ENCODE measurements at regions not wholly inside any gene's neighbourhood (a gene's known extent, or its start where the extent isn't known, plus 50 kb on each side); places are given as distances from the start of the nearest gene placed in this dataset.

- H3F3A ChIP-seq (ENCODE audit: insufficient read depth, low read length, poor library complexity, severe bottlenecking), result no peaks in the 10 kb centered on the region
- no peak overlapping the region for H2AFZ ChIP-seq (ENCODE audit: low read depth, low read length)
- H3K4me2 ChIP-seq (ENCODE audit: low read length), result no peak overlapping the region
- H4K20me1 ChIP-seq (ENCODE audit: insufficient read depth), result no peaks in the 10 kb centered on the region
- H3K27ac ChIP-seq (ENCODE audit: low read length), result no peak overlapping the region
- no peaks in the 10 kb centered on the region for H3K9me2 ChIP-seq (ENCODE audit: insufficient read depth, low read length)
- no peaks in the 10 kb centered on the region for H3K36me3 ChIP-seq (ENCODE audit: insufficient read depth, low read length)
- TF ChIP-seq REST (IDR thresholded peaks at IDR 0.05; ENCODE audit: borderline replicate concordance), result no peak
- TF ChIP-seq POLR2AphosphoS5 (IDR thresholded peaks at IDR 0.05), result no peak
- TF ChIP-seq EP300 (conservative IDR thresholded peaks at IDR 0.05; ENCODE audit: poor library complexity, severe bottlenecking), result no peak
- no peak for TF ChIP-seq SMC3 (conservative IDR thresholded peaks at IDR 0.05; ENCODE audit: poor library complexity)
- TF ChIP-seq RAD21 (conservative IDR thresholded peaks at IDR 0.05), result no peak
- TF ChIP-seq EZH2 (IDR thresholded peaks at IDR 0.05; ENCODE audit: borderline replicate concordance, insufficient read depth, low read length, poor library complexity, severe bottlenecking), result no peak
- TF ChIP-seq TAF1 (IDR thresholded peaks at IDR 0.05; ENCODE audit: low read depth), result no peak
- no peak for TF ChIP-seq MXI1 (conservative IDR thresholded peaks at IDR 0.05; ENCODE audit: poor library complexity, severe bottlenecking)
- TF ChIP-seq CTCF (IDR thresholded peaks at IDR 0.05; ENCODE audit: poor library complexity, severe bottlenecking), result no peak
- H3K79me2 ChIP-seq (replicated peaks; ENCODE audit: insufficient read depth, low read length), result no peaks in the 10 kb centered on the region
- H3K9ac ChIP-seq (ENCODE audit: low read length), result no peak overlapping the region
- no peaks in the 10 kb centered on the region for H3K27me3 ChIP-seq (ENCODE audit: insufficient read depth, low read depth, low read length)
- H3K4me3 ChIP-seq (ENCODE audit: low read length), result no peak overlapping the region
- H3K9me3 ChIP-seq (ENCODE audit: low read length), result no peaks in the 10 kb centered on the region
Measured at GRCh38 chr5:133686566-133686965, 74.2 kb upstream of the FSTL4 start.

GRCh38 chr5:133685402-133686018 is 73.2 kb upstream of the FSTL4 start:
- TF ChIP-seq TAF1 (IDR thresholded peaks at IDR 0.05; ENCODE audit: low read depth), result no peak
- no peak for TF ChIP-seq RAD21 (conservative IDR thresholded peaks at IDR 0.05)
- TF ChIP-seq EP300 (conservative IDR thresholded peaks at IDR 0.05; ENCODE audit: poor library complexity, severe bottlenecking), result no peak
- no peak for TF ChIP-seq MXI1 (conservative IDR thresholded peaks at IDR 0.05; ENCODE audit: poor library complexity, severe bottlenecking)
- no peak for TF ChIP-seq EZH2 (IDR thresholded peaks at IDR 0.05; ENCODE audit: borderline replicate concordance, insufficient read depth, low read length, poor library complexity, severe bottlenecking)
- TF ChIP-seq SMC3 (conservative IDR thresholded peaks at IDR 0.05; ENCODE audit: poor library complexity), result no peak
- TF ChIP-seq CTCF (IDR thresholded peaks at IDR 0.05; ENCODE audit: poor library complexity, severe bottlenecking), result no peak
- TF ChIP-seq REST (IDR thresholded peaks at IDR 0.05; ENCODE audit: borderline replicate concordance), result no peak
- TF ChIP-seq POLR2AphosphoS5 (IDR thresholded peaks at IDR 0.05), result no peak
- Histone ChIP-seq H3K4me3 (ENCODE audit: low read length) (no peak overlapping the region), H3K9me2 (ENCODE audit: insufficient read depth, low read length) (no peaks in the 10 kb centered on the region), H3K9ac (ENCODE audit: low read length) (no peak overlapping the region), H3K9me3 (ENCODE audit: low read length) (no peaks in the 10 kb centered on the region), H3K36me3 (ENCODE audit: insufficient read depth, low read length) (no peaks in the 10 kb centered on the region), H4K20me1 (ENCODE audit: insufficient read depth) (no peaks in the 10 kb centered on the region), H2AFZ (ENCODE audit: low read depth, low read length) (no peak overlapping the region), H3F3A (ENCODE audit: insufficient read depth, low read length, poor library complexity, severe bottlenecking) (no peaks in the 10 kb centered on the region), H3K27me3 (ENCODE audit: insufficient read depth, low read depth, low read length) (no peaks in the 10 kb centered on the region), H3K79me2 (replicated peaks; ENCODE audit: insufficient read depth, low read length) (no peaks in the 10 kb centered on the region), H3K4me2 (ENCODE audit: low read length) (no peak overlapping the region), H3K27ac (ENCODE audit: low read length) (no peak overlapping the region)

Data from neural cell (in vitro differentiated cells).